NCI-H2227 treated with DMSO at 0.1 percent for 48 hours (cell line): ENCODE measurements at regions not wholly inside any gene's neighbourhood (a gene's known extent, or its start where the extent isn't known, plus 50 kb on each side); places are given as distances from the start of the nearest gene placed in this dataset.

ENCODE experiments used
- DNase-seq: peaks from one replicate; lab custom pipeline; 2025; lab: John Stamatoyannopoulos, UW

- DNase-seq: no peak
Observed at GRCh38 chr15:52876991-52877663, 87.0 kb upstream of the ONECUT1 start.

GRCh38 chr15:52872036-52872818, 82.1 kb upstream of the ONECUT1 start:
- no peak for DNase-seq

GRCh38 chr15:52870015-52870414, 79.9 kb upstream of the ONECUT1 start:
- no peak for DNase-seq

GRCh38 chr15:52866698-52867097, 76.6 kb upstream of the ONECUT1 start:
- DNase-seq: no peak

GRCh38 chr15:52862677-52863076, 72.5 kb upstream of the ONECUT1 start:
- no peak for DNase-seq

GRCh38 chr15:52858782-52859176, 68.6 kb upstream of the ONECUT1 start:
- no peak for DNase-seq

- peak; percentile 20 for DNase-seq
Observed at GRCh38 chr15:52857937-52858781, 68.0 kb upstream of the ONECUT1 start.

GRCh38 chr15:52857471-52857870, 67.3 kb upstream of the ONECUT1 start:
- DNase-seq: peak; percentile 9

- DNase-seq: no peak
Observed at GRCh38 chr15:52856286-52856685, 66.2 kb upstream of the ONECUT1 start.

GRCh38 chr15:52855157-52855556, 65.0 kb upstream of the ONECUT1 start:
- DNase-seq: no peak

- DNase-seq: peak; percentile 6
Observed at GRCh38 chr15:52844823-52845222, 54.7 kb upstream of the ONECUT1 start.
